CD14-positive monocyte (primary cell): ENCODE measurements at regions not wholly inside any gene's neighbourhood (a gene's known extent, or its start where the extent isn't known, plus 50 kb on each side); places are given as distances from the start of the nearest gene placed in this dataset.

Experiments used
- DNase-seq, 3 donors: peaks; one replicate each; pipeline ENCODE4 v3.0.0-alpha.2; 2011 to 2022
- H2AFZ ChIP-seq: 2 replicates; pipeline ENCODE4 v1.6.0; 2012; ENCODE audit warnings: mild to moderate bottlenecking, low read depth, low read length, inconsistent platforms; ENCODE audit not compliant: insufficient read depth, poor library complexity, severe bottlenecking
- H3K27ac ChIP-seq, 2 donors: 1 replicate in 1 of 2; 2 replicates in 1 of 2; pipeline ENCODE4 v1.5.1; 2012 to 2013; ENCODE audit warnings: low read length in 2 of 2, control low read depth in 1 of 2, inconsistent platforms in 1 of 2, low read depth in 1 of 2, mild to moderate bottlenecking in 1 of 2
- H3K27me3 ChIP-seq, 2 donors: one replicate each; pipeline versions ENCODE4 v1.6.0 to v1.6.1; 2011 to 2013; ENCODE audit warnings: low read length in 2 of 2; ENCODE audit not compliant: control insufficient read depth in 2 of 2, insufficient read depth in 2 of 2
- H3K36me3 ChIP-seq, 2 donors: replicated peaks in 1 of 2; 1 replicate in 1 of 2; 2 replicates in 1 of 2; pipeline versions ENCODE4 v1.5.1 to v1.6.1; 2012 to 2013; ENCODE audit warnings: low read length in 2 of 2, control low read depth in 1 of 2, inconsistent platforms in 1 of 2, mild to moderate bottlenecking in 1 of 2; ENCODE audit not compliant: insufficient read depth in 2 of 2, control insufficient read depth in 1 of 2
- H3K4me1 ChIP-seq, 2 donors: 1 replicate in 1 of 2; 2 replicates in 1 of 2; pipeline versions ENCODE4 v1.5.1 to v1.6.1; 2012 to 2013; ENCODE audit warnings: low read length in 2 of 2, control low read depth in 1 of 2, inconsistent platforms in 1 of 2, mild to moderate bottlenecking in 1 of 2, moderate library complexity in 1 of 2; ENCODE audit not compliant: insufficient read depth in 2 of 2, control insufficient read depth in 1 of 2
- H3K4me2 ChIP-seq: replicated peaks from 2 replicates; pipeline ENCODE3; 2012; ENCODE audit warnings: low read length, moderate library complexity, mild to moderate bottlenecking; ENCODE audit not compliant: poor library complexity, severe bottlenecking; ENCODE audit errors: extremely low read depth
- H3K4me3 ChIP-seq, 3 experiments: fragments of 200-600 bp in 1 of 3; sonication (generic) in 1 of 3; replicated peaks in 1 of 3; 1 replicate in 2 of 3; 2 replicates in 1 of 3; pipeline ENCODE4 v1.5.1; 2011 to 2013; ENCODE audit warnings: low read length in 3 of 3, mild to moderate bottlenecking in 3 of 3, control low read depth in 2 of 3, low read depth in 2 of 3, inconsistent platforms in 1 of 3, moderate library complexity in 1 of 3
- H3K79me2 ChIP-seq: 2 replicates; pipeline ENCODE4 v1.6.0; 2012; ENCODE audit warnings: mild to moderate bottlenecking, control low read depth, inconsistent platforms, low read length, moderate library complexity; ENCODE audit not compliant: insufficient read depth
- H3K9ac ChIP-seq: 2 replicates; pipeline ENCODE4 v1.6.0; 2017; ENCODE audit warnings: low read length, mild to moderate bottlenecking; ENCODE audit not compliant: insufficient read depth, poor library complexity, severe bottlenecking
- H3K9me3 ChIP-seq, 2 donors: replicated peaks in 1 of 2; 1 replicate in 1 of 2; 2 replicates in 1 of 2; pipeline versions ENCODE4 v1.5.1 to v1.6.1; 2012 to 2013; ENCODE audit warnings: low read length in 2 of 2, control low read depth in 1 of 2; ENCODE audit not compliant: control insufficient read depth in 1 of 2, insufficient read depth in 1 of 2
- H4K20me1 ChIP-seq: 2 replicates; pipeline ENCODE4 v1.6.0; 2012; ENCODE audit warnings: mild to moderate bottlenecking, low read length, control low read depth, moderate library complexity; ENCODE audit not compliant: insufficient read depth
- H3K27ac Mint-ChIP-seq, 7 donors: one replicate each; pipeline ENCODE4 v1.8.0; 2020; ENCODE audit warnings: mild to moderate bottlenecking in 7 of 7, mixed read lengths in 7 of 7, moderate library complexity in 6 of 7, inconsistent platforms in 2 of 7
- H3K27me3 Mint-ChIP-seq, 3 donors: one replicate each; pipeline ENCODE4 v1.8.0; 2021 to 2022; ENCODE audit warnings: low read depth in 3 of 3, mild to moderate bottlenecking in 3 of 3, mixed read lengths in 3 of 3, moderate library complexity in 3 of 3, inconsistent platforms in 1 of 3
- H3K36me3 Mint-ChIP-seq, 2 donors: one replicate each; pipeline ENCODE4 v1.8.0; 2020; ENCODE audit warnings: mixed read lengths in 2 of 2, inconsistent platforms in 1 of 2, mild to moderate bottlenecking in 1 of 2
- H3K4me1 Mint-ChIP-seq: one replicate; pipeline ENCODE4 v1.8.0; 2020; ENCODE audit warnings: mild to moderate bottlenecking, mixed read lengths
- H3K4me3 Mint-ChIP-seq, 2 donors: one replicate each; pipeline ENCODE4 v1.8.0; 2020; ENCODE audit warnings: mild to moderate bottlenecking in 2 of 2, mixed read lengths in 2 of 2, moderate library complexity in 1 of 2
- H3K9me3 Mint-ChIP-seq, 7 donors: one replicate each; pipeline ENCODE4 v1.8.0; 2020 to 2022; ENCODE audit warnings: mixed read lengths in 7 of 7, mild to moderate bottlenecking in 6 of 7, moderate library complexity in 6 of 7, inconsistent platforms in 2 of 7
- WGBS: methylation state at CpG from one replicate; pipeline ENCODE4 v1.1.5; 2013; ENCODE audit warnings: missing lambda C conversion rate; ENCODE audit not compliant: insufficient coverage; 5-methylcytosine and 5-hydroxymethylcytosine counted together
- intact Hi-C, 2 donors: fragments of 100-400 bp; cut with micrococcal nuclease; formaldehyde crosslinking; loops; one replicate each; pipeline versions ENCODE4 v1.15.0 to v1.15.1; 2023
- TF ChIP-seq, protein P1 (sequence below): fragments of 200-600 bp; IDR thresholded peaks from one replicate; pipeline ENCODE4 v1.8.0; 2022; ENCODE audit warnings: antibody characterized with exemption, mild to moderate bottlenecking

- H3K27me3 Mint-ChIP-seq = peaks cover 9 to 11% (median 9%) of the 10 kb centered on the region in 3 donors
- no peak overlapping the region for H3K27ac Mint-ChIP-seq
- Histone ChIP-seq H3K9me3 (no peaks in the 10 kb centered on the region), H3K79me2 (no peaks in the 10 kb centered on the region), H3K4me1 (no peaks in the 10 kb centered on the region), H4K20me1 (no peaks in the 10 kb centered on the region), H3K27ac (no peak overlapping the region), H3K4me3 (no peak overlapping the region), H3K36me3 (no peaks in the 10 kb centered on the region), H3K9ac (no peak overlapping the region), H2AFZ (no peak overlapping the region), H3K4me2 (no peak overlapping the region), H3K27me3 (no peaks in the 10 kb centered on the region)
- H3K36me3 Mint-ChIP-seq = no peaks in the 10 kb centered on the region
- no peaks in the 10 kb centered on the region for H3K4me1 Mint-ChIP-seq
- intact Hi-C loops = no loop called here
- no peak for DNase-seq
- WGBS = 92% methylated on average over 8 of the region's 10 CpGs
- TF ChIP-seq, protein P1, sequence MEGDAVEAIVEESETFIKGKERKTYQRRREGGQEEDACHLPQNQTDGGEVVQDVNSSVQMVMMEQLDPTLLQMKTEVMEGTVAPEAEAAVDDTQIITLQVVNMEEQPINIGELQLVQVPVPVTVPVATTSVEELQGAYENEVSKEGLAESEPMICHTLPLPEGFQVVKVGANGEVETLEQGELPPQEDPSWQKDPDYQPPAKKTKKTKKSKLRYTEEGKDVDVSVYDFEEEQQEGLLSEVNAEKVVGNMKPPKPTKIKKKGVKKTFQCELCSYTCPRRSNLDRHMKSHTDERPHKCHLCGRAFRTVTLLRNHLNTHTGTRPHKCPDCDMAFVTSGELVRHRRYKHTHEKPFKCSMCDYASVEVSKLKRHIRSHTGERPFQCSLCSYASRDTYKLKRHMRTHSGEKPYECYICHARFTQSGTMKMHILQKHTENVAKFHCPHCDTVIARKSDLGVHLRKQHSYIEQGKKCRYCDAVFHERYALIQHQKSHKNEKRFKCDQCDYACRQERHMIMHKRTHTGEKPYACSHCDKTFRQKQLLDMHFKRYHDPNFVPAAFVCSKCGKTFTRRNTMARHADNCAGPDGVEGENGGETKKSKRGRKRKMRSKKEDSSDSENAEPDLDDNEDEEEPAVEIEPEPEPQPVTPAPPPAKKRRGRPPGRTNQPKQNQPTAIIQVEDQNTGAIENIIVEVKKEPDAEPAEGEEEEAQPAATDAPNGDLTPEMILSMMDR = no peak
- no peak overlapping the region for H3K4me3 Mint-ChIP-seq
- no peaks in the 10 kb centered on the region for H3K9me3 Mint-ChIP-seq
Observed at GRCh38 chr5:175814691-175815090, 56.7 kb upstream of the CPLX2 start.

GRCh38 chr5:175815126-175815913, 56.1 kb upstream of the CPLX2 start:
- peaks cover 7 to 11% (median 9%) of the 10 kb centered on the region in 3 donors for H3K27me3 Mint-ChIP-seq
- no peak overlapping the region for H3K4me3 Mint-ChIP-seq
- intact Hi-C loops = no loop called here
- no peaks in the 10 kb centered on the region for H3K27me3 ChIP-seq
- no peak overlapping the region for H3K4me3 ChIP-seq
- H3K4me2 ChIP-seq = no peak overlapping the region
- H3K4me1 Mint-ChIP-seq = no peaks in the 10 kb centered on the region
- 89% methylated on average over 6 of the region's 9 CpGs for WGBS
- no peaks in the 10 kb centered on the region for H3K36me3 ChIP-seq
- no peak overlapping the region for H3K9ac ChIP-seq
- H3K9me3 Mint-ChIP-seq = no peaks in the 10 kb centered on the region
- TF ChIP-seq, protein P1 = no peak
- no peaks in the 10 kb centered on the region for H3K36me3 Mint-ChIP-seq
- no peaks in the 10 kb centered on the region for H3K4me1 ChIP-seq
- H3K79me2 ChIP-seq = no peaks in the 10 kb centered on the region
- no peak overlapping the region for H3K27ac ChIP-seq
- H3K27ac Mint-ChIP-seq = no peak overlapping the region
- no peaks in the 10 kb centered on the region for H3K9me3 ChIP-seq
- H4K20me1 ChIP-seq = no peaks in the 10 kb centered on the region
- H2AFZ ChIP-seq = no peak overlapping the region
- no peak for DNase-seq
